OCI-LY7 (cell line): ENCODE measurements at regions not wholly inside any gene's neighbourhood (a gene's known extent, or its start where the extent isn't known, plus 50 kb on each side); places are given as distances from the start of the nearest gene placed in this dataset.

Experiments used
- EZH2phosphoT487 ChIP-seq: fragments of 200-600 bp; sonication (generic); IDR thresholded peaks from 2 replicates; pipeline ENCODE4 v1.6.1; 2018; ENCODE audit warnings: low read depth, borderline replicate concordance, mild to moderate bottlenecking, mixed run types, antibody characterized with exemption, low read length, moderate library complexity, mixed read lengths
- TF ChIP-seq, protein P1 (sequence below): fragments of 200-600 bp; sonication (generic); conservative IDR thresholded peaks from 2 replicates; pipeline ENCODE4 v1.5.1; 2014; ENCODE audit warnings: mild to moderate bottlenecking, antibody characterized with exemption, low read length, moderate library complexity, mixed read lengths

GRCh38 chr11:57094181-57094935 is 87.4 kb upstream of the LRRC55 start:
- TF ChIP-seq, protein P1, sequence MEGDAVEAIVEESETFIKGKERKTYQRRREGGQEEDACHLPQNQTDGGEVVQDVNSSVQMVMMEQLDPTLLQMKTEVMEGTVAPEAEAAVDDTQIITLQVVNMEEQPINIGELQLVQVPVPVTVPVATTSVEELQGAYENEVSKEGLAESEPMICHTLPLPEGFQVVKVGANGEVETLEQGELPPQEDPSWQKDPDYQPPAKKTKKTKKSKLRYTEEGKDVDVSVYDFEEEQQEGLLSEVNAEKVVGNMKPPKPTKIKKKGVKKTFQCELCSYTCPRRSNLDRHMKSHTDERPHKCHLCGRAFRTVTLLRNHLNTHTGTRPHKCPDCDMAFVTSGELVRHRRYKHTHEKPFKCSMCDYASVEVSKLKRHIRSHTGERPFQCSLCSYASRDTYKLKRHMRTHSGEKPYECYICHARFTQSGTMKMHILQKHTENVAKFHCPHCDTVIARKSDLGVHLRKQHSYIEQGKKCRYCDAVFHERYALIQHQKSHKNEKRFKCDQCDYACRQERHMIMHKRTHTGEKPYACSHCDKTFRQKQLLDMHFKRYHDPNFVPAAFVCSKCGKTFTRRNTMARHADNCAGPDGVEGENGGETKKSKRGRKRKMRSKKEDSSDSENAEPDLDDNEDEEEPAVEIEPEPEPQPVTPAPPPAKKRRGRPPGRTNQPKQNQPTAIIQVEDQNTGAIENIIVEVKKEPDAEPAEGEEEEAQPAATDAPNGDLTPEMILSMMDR, result no peak
- TF ChIP-seq EZH2phosphoT487, result no peak
